ENCODE measurements at regions not wholly inside any gene's neighbourhood (a gene's known extent, or its start where the extent isn't known, plus 50 kb on each side); places are given as distances from the start of the nearest gene placed in this dataset.

GRCh38 chr1:221945669-221946068 is 203.8 kb upstream of the DUSP10 start:
- Mint-ChIP-seq H3K4me1 (no peaks in the 10 kb centered on the region), H3K27ac (no peak overlapping the region), H3K9me3 (peaks cover 46% of the 10 kb centered on the region), H3K27me3 (ENCODE audit: low read depth) (no peaks in the 10 kb centered on the region), H3K4me3 (no peak overlapping the region), H3K36me3 (peaks cover 19% of the 10 kb centered on the region)
- POLR2A ChIA-PET, result no interaction called here
- CTCF ChIA-PET, result no interaction called here
- DNase-seq (ENCODE audit: low spot score) (no peak), ATAC-seq (peak; percentile 80)
- TF ChIP-seq ZNF512 (CRISPR knock-in tag; IDR thresholded peaks at IDR 0.05; ENCODE audit: borderline replicate concordance) (no peak), KAT7 (CRISPR knock-in tag; IDR thresholded peaks at IDR 0.05; ENCODE audit: borderline replicate concordance) (no peak), E2F5 (CRISPR knock-in tag; IDR thresholded peaks at IDR 0.05) (no peak), SMAD3 (CRISPR knock-in tag; IDR thresholded peaks at IDR 0.05; ENCODE audit: borderline replicate concordance) (no peak), IRF1 (CRISPR knock-in tag; IDR thresholded peaks at IDR 0.05) (no peak), NR3C1 (CRISPR knock-in tag; conservative IDR thresholded peaks at IDR 0.05; ENCODE audit: low read depth) (no peak), SP1 (CRISPR knock-in tag; conservative IDR thresholded peaks at IDR 0.05) (no peak), FOXJ3 (CRISPR knock-in tag; IDR thresholded peaks at IDR 0.05; ENCODE audit: borderline replicate concordance) (no peak), EMX1 (CRISPR knock-in tag; IDR thresholded peaks at IDR 0.05) (no peak), USF1 (CRISPR knock-in tag; IDR thresholded peaks at IDR 0.05) (no peak), ZNF317 (CRISPR knock-in tag; IDR thresholded peaks at IDR 0.05; ENCODE audit: borderline replicate concordance, low read depth) (no peak), GABPB1 (CRISPR knock-in tag; IDR thresholded peaks at IDR 0.05) (no peak), CREM (CRISPR knock-in tag; IDR thresholded peaks at IDR 0.05) (no peak), FOXP1 (CRISPR knock-in tag; IDR thresholded peaks at IDR 0.05; ENCODE audit: borderline replicate concordance) (no peak), ZBTB43 (CRISPR knock-in tag; IDR thresholded peaks at IDR 0.05) (no peak), ZNF423 (CRISPR knock-in tag; IDR thresholded peaks at IDR 0.05) (no peak), ZNF138 (CRISPR knock-in tag; conservative IDR thresholded peaks at IDR 0.05) (no peak), ZNF232 (CRISPR knock-in tag; IDR thresholded peaks at IDR 0.05) (no peak), TP53 (CRISPR knock-in tag; IDR thresholded peaks at IDR 0.05) (no peak), AFF4 (CRISPR knock-in tag; IDR thresholded peaks at IDR 0.05; ENCODE audit: borderline replicate concordance) (no peak)

All from WTC11 (cell line).